Stimulated activated CD8-positive, alpha-beta memory T cell treated with anti-CD3 and anti-CD28 coated beads, Interleukin-4, amount 100 ng/mL, for 4 hours (primary cell): ENCODE measurements at regions not wholly inside any gene's neighbourhood (a gene's known extent, or its start where the extent isn't known, plus 50 kb on each side); places are given as distances from the start of the nearest gene placed in this dataset.

Source experiments
- DNase-seq, 2 donors: peaks; one replicate each; pipeline ENCODE4 v3.0.0-alpha.2; 2020; ENCODE audit warnings: low read depth in 2 of 2, low spot score in 1 of 2

DNA sequence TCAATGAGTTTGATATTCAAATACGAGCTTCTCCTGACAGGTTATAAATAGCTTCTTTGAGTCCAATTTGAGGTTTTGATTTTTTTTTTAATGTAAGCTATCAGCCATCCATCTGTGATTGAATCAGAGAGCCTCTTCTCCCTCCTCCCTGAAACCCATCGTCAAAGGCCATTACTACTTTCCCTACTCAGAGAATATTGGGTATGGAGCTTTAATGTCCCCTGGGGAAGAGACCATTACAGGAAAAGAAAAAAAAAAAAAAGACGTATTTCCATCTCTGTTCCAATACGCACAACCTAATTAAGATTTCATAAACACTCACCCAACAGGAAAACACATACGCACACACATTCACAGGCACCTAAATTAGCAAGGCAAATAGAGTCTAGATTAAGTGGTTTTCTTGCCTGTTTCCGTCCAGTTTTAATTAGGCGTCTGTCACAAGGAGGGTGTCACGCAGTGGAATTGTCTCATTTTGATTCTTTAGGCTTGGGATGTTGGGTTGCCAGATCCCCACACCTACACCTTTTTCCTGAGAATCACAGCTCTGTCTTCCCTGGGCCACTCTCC lies 194.3 kb upstream of the RPL38 start:
- DNase-seq: no peak

DNA sequence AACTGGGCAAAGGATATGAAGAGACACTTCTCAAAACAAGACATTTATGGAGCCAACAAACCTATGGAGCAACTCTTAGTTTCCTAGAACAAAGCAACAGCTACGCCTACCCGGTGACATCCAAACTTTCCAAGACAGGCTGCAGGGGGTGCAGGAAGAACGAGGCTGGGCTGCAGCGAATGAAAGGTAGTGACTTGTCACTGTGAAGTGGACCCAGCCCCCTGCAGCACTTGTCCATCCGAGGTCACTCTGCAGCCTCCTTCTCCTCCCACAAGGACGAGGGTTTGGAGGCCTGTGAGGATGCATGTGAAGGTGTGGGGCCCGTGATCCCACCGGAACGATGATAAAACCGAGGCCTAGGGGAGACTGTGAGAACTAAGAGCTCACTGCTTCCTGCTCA lies 192.6 kb upstream of the RPL38 start:
- DNase-seq: no peak

DNA sequence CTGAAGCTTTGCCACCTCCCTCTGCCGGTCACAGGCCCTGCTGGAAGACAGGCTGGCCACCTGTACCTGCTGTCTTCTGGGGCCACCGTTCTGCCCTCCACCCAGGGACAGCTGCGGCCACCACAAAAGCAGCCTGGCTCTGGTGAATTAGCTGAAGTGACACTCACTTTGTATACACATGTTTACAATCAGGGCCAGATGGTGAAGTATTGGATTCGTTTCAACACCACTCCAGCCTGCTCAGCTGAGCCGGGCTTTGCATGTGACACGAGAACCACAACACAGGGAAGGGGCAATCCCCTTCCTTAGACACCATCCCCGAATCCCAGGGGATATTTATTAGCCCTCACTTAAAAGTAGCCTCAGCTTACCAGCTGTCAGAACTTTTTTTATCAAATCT lies 191.5 kb upstream of the RPL38 start:
- DNase-seq: no peak

DNA sequence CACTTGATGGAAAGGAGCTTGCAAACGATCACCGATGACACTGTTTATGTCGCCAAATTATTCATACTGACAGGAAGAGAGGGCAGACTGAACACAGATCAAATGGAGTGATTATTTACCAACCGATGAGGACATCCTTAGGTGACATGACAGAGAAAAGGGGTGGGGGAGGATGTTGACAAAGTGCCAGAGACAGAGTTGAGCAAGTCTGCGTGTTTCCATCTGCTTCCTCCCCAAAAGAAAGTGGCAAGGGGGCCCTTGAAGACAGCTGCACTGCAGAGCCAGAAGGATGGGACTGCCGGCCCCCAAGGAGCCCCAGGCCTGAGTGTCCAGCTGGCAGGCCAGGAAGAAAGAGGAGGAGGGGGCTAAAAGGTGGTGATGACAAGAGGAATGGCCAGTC lies 191.0 kb upstream of the RPL38 start:
- DNase-seq: no peak

DNA sequence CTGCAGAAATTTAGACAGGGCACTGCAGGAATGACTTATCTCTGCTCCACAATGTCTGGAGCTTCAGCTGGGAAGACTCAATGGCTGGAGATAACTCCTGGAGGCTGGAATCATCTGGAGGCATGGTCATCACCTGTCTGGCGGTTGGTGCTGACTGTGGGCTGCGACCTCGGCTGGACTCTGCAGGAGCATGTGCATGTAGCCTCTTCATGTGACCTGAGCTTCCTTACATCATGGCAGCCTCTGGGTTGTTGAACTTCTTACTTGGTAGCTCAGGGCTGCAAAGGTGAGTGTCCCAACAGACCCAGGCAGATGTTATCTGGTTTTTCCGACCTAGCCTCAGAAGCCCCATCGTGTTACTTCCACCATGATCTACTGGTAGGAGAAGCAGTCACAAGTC lies 188.2 kb upstream of the RPL38 start:
- DNase-seq: no peak

DNA sequence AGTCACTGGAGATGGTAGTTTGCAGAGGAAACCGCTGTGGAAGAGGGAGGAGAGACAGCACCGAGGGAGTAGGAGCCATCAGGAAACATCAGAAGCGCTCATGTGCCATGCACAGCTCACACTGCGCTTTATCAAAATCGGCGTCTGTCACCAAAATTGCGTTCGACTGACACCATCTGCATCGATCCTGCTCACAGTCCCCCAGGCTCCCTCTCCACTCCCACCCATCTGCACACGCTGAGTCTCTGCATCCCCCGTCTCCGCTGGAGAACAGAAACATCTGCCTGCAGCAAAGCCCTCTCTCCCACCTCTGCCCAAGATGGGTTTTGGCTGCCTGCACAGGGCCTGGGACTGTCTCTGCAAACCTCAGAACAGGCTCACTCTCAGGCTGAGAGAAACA lies 187.5 kb upstream of the RPL38 start:
- no peak for DNase-seq

DNA sequence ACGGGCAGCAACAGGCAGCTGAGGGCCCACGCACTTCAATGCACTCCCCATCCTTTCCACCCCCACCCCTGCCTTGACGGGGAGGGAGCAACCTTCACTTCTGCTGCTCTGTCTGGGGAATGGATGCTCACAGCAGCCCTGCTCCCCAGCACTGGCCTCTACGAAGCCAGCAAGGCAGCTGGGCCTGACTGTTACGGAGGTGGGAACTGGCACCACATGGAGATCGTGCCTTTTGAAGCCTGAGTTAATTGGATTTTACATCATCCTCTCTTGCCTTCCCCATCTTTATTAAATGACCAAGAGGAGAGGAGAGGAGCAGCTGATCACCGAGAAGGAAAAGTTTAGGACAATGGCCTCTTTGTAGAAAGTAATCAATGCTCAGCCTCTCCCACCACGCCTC lies 187.0 kb upstream of the RPL38 start:
- DNase-seq: no peak

DNA sequence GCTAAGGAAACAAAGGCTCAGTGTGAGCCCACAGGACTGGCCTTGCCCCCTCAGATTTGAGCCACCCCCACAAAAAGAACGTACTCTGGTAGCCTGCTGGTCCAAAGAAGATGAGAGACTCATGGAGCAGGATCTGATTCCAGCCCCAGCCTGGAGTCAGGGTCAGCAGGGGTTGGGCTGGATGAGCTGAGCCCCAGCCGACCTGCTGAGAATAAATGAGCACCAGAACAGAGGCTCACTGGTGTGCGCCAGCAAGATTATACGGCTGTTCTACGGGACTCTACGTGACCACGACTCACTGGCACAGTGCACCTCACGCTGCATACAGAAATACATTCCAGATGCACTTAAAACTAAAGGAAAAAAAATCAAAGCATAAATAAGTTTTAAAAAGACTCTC lies 186.0 kb upstream of the RPL38 start:
- no peak for DNase-seq

DNA sequence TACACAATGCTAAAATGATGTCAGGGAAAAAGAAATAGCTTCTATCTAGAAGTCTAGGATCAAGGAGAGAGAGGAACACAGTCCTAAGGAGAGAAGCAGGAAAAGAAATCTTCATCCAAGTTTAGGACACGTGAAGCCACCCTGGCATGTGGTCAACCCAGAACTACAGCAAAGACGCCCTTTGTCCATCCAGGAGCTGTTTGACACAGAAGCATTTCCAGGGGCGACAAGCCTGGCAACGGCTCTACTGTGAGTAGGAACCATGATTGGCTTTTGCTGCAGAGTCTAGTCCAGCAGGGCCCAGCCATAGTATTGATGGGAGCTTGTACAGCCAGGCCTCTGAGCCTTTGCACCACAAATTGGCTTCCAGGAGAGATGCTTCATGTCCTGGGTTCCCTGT lies 185.4 kb upstream of the RPL38 start:
- DNase-seq: no peak

DNA sequence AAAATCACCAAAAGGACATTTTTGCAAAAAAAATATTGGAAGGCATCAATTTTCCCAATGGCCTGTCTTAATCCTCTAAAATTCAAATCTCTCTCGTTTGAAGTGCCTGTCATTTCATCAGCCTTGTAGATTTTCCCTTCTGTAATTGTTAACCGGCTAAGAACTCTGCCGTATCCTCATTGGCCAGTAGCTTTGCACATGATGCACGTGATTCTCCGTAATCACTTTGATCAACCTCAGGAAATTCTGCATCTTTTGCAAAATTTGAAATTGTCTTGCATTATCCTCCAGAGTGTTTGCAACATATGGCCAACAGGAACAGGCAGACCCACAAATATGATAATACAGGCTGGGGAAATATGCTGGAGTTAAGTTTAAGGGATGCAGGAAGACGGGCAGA lies 184.2 kb upstream of the RPL38 start:
- DNase-seq: no peak

DNA sequence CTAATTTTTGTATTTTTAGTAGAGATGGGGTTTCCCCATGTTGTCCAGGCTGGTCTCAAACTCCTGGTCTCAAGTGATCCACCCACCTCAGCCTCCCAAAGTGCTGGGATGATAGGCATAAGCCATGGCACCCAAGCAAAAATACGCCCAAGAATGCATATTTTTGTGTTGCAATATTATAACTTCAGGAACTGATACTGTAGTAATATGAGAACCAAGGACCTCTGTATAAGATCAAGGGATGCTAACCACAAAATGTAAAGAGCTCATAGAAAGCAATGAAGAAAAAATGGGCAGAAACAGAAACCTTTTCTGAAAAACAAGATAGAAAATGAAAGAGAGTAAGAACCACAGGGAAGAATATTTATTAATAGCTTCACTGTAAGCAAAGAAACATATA lies 183.6 kb upstream of the RPL38 start:
- no peak for DNase-seq

DNA sequence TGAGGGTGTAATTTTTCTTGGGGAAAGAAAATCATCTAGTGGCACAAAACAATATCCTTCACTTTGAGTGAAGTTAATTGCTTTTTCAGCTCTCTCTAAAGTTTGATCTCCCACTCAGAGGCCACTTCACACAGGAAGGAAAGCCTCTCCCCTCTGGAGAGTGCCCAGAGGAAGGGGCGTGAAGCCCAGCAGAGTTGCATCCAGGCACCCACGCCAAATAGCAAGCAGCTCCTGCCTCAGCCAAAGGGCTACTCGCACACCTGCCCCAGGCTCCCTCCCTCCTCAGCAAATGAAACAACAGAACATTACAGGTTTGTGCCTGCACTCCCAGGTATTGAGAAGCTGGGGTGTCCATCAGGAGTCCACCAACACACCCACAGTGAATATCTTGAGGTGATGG lies 183.0 kb upstream of the RPL38 start:
- no peak for DNase-seq

DNA sequence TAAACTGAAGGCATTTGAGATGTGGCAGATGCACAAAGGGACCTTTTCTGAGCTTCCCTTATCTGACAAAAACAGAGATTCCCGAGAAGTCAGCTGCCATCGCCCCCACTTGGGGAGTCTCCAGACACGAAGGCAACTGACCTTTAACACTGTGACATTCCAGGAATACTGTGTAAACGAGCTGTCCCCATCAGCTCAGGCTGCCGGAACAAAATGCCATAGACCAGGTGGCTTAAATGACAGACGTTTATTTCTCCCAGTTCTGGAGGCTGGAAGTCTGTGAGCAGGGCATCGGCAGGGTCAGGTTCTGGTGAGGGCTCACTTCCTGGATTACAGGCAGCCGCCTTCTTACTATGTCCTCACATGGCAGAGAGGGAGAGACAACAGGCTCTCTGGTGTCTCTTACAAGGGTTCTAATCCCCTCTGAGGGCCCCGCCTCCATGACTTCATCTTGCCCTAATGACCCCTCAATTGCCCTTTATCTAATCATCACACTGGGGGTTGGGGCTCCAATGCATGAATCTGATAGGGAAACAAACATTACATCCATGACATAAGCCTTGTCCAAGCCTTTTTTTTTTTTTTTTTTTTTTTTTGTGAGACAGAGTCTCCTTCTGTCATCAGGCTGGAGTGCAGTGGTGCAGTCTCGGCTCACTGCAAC lies 178.5 kb upstream of the RPL38 start:
- DNase-seq: no peak

DNA sequence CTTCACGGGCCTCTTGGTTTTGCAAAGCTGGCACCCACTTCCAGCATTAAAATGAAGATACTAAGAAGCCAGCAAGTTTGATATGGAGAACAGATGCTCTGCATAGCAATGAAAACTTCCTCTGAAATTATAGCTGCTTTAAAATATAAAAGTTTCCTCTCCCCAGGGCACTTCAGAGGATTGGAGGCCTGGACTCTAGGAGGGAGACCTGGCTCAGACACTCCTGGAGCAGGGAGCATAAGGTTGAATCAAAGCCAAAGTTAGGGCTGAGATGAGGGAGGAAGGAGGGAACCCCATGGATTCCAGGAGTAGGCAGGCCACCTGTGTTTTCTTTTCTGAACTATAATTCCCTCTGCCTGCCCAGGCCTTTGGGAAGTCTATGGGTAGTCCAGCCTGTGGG lies 176.0 kb upstream of the RPL38 start:
- no peak for DNase-seq

DNA sequence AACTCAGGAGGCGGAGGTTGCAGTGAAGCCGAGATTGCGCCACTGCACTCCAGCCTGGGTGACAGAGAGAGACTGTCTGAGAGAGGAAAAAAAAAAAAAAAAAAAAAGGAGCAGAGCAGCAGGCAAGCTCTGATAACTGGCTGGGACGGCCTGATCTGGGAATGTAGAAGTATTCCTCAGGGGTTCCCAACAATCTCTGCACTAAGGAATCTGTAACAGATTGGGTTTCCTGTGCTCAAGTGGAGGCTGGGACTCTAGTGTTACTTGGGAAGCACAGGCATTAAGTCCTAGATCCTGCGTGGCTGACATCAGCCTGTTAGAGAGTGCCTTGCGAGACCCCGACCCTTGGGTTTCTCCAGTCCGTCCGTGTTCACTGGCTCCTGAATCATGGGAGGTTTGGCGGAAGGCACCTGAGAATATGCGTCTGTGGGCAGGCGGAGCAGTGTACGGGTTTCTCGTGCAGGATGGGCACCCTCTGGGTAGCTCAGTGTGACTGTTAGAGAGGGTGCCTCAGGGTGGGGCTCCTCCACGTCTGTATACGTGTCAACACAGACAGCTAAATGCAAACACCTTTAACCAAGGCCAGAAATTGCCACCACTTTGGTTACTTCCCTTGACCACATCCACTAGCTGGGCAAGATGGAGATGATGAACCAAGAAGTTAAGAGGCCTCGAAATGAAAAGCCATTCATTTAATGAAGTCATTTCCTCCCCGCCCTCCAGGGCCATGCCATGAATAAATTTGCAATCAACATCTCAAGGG lies 174.9 kb upstream of the RPL38 start:
- no peak for DNase-seq

DNA sequence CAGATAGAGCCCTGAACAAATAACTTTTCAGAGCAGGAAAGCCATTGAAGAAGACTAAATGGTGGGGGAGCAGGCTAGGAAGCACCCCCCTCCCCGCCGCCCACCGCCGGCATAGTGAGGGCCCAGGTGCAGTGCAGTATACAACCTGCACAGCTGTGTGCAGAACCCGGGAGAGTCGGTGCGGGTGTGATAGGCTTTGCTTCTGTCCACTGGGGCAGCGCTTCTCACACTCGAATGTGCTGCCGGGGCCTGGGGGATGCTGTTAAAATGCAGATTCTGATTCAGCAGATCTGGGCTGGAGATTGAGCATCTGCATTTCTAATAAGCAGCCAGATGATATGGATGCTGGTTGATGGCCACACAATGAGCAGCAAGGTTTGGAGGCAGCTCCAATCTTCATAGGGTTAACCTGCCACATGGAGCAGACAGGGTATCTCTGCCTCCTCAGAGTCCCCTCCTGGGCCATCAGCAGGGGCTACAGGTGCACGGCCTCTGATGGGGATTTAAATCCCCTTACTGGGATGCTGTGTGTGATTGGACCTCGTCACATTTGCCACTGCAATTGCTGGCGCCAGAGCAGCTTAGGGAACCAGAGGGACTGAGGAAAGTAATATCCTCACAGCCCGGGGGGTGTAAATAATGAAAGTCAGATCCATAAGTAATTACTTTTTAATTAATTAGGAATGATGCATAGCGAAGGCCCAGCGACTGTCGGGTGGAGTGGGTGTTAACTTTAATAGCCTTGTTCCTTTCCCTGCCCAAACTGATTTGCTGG lies 172.0 kb upstream of the RPL38 start:
- DNase-seq: no peak

DNA sequence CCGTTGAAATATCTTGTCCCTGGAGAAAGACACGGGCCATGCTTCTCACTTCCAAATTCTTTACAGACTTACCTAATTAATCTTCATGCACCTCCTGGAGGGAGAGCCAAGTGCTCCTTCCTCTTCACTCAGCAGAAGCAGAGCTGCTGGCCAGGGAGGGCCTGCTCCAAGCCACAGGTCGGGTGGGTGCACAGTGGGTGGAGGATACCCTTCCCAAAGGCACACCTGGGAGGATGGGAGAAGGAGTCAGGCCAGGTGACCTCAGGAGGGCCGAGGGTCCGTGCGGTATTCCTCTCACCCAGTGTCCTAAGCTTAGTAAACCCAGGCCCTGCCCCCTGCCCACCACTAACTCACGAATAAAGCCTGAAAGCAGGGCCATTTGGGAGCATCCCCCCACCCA lies 171.3 kb upstream of the RPL38 start:
- DNase-seq: no peak

DNA sequence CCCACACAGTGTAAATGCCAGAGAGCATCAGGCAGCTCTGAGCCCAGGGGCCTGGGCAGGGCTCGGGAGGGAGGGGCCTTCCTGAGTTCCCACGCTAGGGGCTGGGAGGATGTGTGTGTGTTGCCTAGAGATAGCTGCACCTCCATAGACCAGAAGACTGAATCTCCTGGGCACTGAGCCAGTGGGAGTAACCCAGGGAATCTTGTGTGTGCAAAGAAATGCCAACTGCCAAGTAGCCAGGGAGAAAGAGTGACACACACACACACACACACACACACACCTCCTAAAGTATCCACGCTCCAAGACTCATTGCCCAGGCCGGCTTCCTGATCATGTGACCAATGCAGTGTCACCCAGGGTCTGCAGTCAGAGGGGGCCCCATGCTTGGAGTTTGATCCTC lies 166.2 kb upstream of the RPL38 start:
- no peak for DNase-seq

DNA sequence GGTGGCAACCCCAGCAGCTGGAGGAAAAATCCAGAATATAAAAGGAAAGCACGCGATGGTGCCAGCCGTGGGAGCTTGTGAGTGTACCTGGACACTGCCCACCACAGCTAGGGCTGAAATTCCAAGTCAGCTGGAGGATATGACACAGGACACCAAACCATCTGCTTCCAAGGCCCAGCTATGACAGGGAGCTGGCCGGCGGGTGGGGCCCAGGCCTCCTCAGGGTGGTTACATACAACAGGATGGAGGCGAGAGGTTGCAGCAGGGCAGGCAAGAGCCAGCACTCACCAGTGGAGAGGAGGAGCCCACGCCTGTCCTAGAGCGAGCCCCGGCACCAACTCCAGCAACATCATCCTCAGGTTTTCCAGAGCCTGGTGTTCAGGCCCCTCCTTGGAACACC lies 163.2 kb upstream of the RPL38 start:
- DNase-seq: no peak

DNA sequence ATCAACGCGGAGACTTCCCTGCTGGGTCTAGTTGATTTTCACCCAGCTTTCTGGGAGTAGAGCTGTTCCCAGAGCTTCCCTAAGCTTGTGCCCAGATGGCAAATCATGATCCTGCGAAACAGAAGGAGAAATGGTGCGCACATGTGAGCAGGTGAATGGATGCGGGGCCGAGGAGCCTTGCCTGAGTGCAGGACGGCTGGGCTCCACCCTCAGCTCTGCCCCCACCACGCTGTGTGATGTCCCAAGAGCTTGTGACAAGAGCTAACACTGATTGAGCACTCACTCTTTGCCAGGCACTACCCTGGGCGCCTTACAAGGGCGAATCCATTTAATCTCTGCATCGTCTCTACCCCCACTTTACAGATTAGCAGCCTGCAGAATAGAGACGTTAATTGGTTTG lies 162.7 kb upstream of the RPL38 start:
- no peak for DNase-seq

DNA sequence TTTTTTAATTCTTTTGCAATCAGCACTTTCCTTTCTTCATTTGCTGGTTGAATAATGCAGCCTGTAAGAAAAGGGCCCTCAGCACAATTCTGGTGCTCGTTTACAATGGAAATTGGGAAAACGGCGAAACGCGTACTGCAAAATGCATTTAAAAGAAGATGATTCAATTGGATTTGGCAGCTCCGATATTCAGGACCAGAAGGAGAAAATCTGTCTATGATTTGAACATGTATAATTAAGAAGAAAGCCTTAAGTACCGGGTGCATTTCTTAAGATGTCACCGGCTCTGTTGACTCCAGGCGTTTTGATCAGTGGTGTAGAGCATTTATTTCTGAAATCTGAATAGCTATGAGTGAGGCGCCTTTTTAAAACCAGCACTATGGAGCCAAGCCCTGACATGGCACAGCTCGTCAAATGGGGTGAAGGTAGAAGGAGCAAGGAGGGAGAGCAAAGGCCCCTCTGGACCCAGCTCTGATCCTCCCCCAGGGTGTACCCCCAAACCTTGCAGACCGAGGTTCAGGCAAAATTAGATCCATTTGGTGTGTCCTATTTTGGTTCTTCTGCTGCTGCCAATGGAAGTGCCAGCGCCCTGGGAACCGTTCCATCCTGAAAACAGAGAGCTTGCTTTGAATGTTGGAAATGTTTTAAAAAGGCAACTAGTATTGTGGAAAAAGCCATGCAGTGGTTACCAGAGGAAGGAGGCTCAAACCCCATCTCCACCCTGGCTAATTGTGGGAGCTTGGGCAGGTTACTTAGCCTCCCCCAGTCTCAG lies 161.4 kb upstream of the RPL38 start:
- no peak for DNase-seq
